DOHH2 (cell line): ENCODE measurements at regions not wholly inside any gene's neighbourhood (a gene's known extent, or its start where the extent isn't known, plus 50 kb on each side); places are given as distances from the start of the nearest gene placed in this dataset.

Source experiments
- EZH2phosphoT487 ChIP-seq: fragments of 200-600 bp; sonication (generic); IDR thresholded peaks from 2 replicates; pipeline ENCODE4 v1.6.1; 2017; ENCODE audit warnings: borderline replicate concordance, mild to moderate bottlenecking, antibody characterized with exemption, low read length, moderate library complexity, mixed read lengths
- TF ChIP-seq, protein P1 (sequence below): fragments of 200-600 bp; sonication (generic); IDR thresholded peaks from one replicate; pipeline ENCODE4 v1.5.1; 2014; ENCODE audit warnings: antibody characterized with exemption, mild to moderate bottlenecking, low read depth, low read length; ENCODE audit not compliant: poor library complexity, severe bottlenecking

DNA sequence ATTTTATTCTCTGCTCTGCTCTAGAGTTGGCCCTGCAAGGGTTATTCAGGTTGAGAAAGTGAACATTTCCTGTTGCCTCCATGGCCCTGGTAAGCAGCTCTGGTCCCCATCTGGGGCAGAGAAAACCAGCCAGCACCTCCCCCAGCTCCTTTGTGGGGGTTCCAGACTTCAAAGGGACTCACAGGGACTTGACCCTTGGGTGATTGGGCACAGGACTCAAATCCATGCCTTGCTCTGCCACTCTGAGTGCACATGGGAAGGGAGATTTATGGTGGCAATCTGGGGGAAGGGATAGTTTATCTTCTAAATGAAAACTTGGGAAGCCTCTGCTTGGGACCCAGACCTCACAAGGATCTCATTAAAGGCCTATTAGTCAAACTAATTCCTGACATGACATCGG is 212.8 kb downstream of the FOXD2 start:
- no peak for TF ChIP-seq EZH2phosphoT487
- TF ChIP-seq, protein P1, sequence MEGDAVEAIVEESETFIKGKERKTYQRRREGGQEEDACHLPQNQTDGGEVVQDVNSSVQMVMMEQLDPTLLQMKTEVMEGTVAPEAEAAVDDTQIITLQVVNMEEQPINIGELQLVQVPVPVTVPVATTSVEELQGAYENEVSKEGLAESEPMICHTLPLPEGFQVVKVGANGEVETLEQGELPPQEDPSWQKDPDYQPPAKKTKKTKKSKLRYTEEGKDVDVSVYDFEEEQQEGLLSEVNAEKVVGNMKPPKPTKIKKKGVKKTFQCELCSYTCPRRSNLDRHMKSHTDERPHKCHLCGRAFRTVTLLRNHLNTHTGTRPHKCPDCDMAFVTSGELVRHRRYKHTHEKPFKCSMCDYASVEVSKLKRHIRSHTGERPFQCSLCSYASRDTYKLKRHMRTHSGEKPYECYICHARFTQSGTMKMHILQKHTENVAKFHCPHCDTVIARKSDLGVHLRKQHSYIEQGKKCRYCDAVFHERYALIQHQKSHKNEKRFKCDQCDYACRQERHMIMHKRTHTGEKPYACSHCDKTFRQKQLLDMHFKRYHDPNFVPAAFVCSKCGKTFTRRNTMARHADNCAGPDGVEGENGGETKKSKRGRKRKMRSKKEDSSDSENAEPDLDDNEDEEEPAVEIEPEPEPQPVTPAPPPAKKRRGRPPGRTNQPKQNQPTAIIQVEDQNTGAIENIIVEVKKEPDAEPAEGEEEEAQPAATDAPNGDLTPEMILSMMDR = no peak
